ENCODE measurements at regions not wholly inside any gene's neighbourhood (a gene's known extent, or its start where the extent isn't known, plus 50 kb on each side); places are given as distances from the start of the nearest gene placed in this dataset.

- no peak for DNase-seq (ENCODE audit: low read depth, low spot score)
- H3K9me3 ChIP-seq (ENCODE audit: insufficient read depth, low read length): no peaks in the 10 kb centered on the region
- no peak overlapping the region for H3K9ac ChIP-seq (ENCODE audit: insufficient read length, low read depth)
- H3K27me3 ChIP-seq (ENCODE audit: insufficient read depth, insufficient read length): no peaks in the 10 kb centered on the region
- TF ChIP-seq ZNF274 (IDR thresholded peaks at IDR 0.05; ENCODE audit: low read depth, low read length) (no peak), YY1 (IDR thresholded peaks at IDR 0.05; ENCODE audit: insufficient read depth, insufficient read length) (no peak), SUZ12 (IDR thresholded peaks at IDR 0.05; ENCODE audit: extremely low read depth, insufficient read depth, insufficient read length) (no peak)
- no peak overlapping the region for H3K4me3 ChIP-seq (ENCODE audit: insufficient read length, low read depth)
- H3K36me3 ChIP-seq (ENCODE audit: insufficient read depth, insufficient read length, low read length): no peaks in the 10 kb centered on the region
- no peaks in the 10 kb centered on the region for H3K4me1 ChIP-seq (ENCODE audit: insufficient read depth, insufficient read length)
Measured at GRCh38 chr5:96127538-96127937, 165.9 kb upstream of the ELL2 start.

GRCh38 chr5:96125231-96125891 is 163.7 kb upstream of the ELL2 start:
- Histone ChIP-seq H3K4me3 (ENCODE audit: insufficient read length, low read depth) (no peak overlapping the region), H3K36me3 (ENCODE audit: insufficient read depth, insufficient read length, low read length) (no peaks in the 10 kb centered on the region), H3K9me3 (ENCODE audit: insufficient read depth, low read length) (no peaks in the 10 kb centered on the region), H3K9ac (ENCODE audit: insufficient read length, low read depth) (no peak overlapping the region), H3K27me3 (ENCODE audit: insufficient read depth, insufficient read length) (no peaks in the 10 kb centered on the region), H3K4me1 (ENCODE audit: insufficient read depth, insufficient read length) (no peaks in the 10 kb centered on the region)
- DNase-seq (ENCODE audit: low read depth, low spot score): no peak
- TF ChIP-seq ZNF274 (IDR thresholded peaks at IDR 0.05; ENCODE audit: low read depth, low read length) (no peak), YY1 (IDR thresholded peaks at IDR 0.05; ENCODE audit: insufficient read depth, insufficient read length) (no peak), SUZ12 (IDR thresholded peaks at IDR 0.05; ENCODE audit: extremely low read depth, insufficient read depth, insufficient read length) (no peak)

GRCh38 chr5:96124589-96124988 is 162.9 kb upstream of the ELL2 start:
- DNase-seq (ENCODE audit: low read depth, low spot score): no peak
- no peak for TF ChIP-seq SUZ12 (IDR thresholded peaks at IDR 0.05; ENCODE audit: extremely low read depth, insufficient read depth, insufficient read length)
- no peak for TF ChIP-seq ZNF274 (IDR thresholded peaks at IDR 0.05; ENCODE audit: low read depth, low read length)
- no peak for TF ChIP-seq YY1 (IDR thresholded peaks at IDR 0.05; ENCODE audit: insufficient read depth, insufficient read length)
- no peak overlapping the region for H3K9ac ChIP-seq (ENCODE audit: insufficient read length, low read depth)

GRCh38 chr5:96123418-96123817 is 161.8 kb upstream of the ELL2 start:
- no peaks in the 10 kb centered on the region for H3K27me3 ChIP-seq (ENCODE audit: insufficient read depth, insufficient read length)
- no peaks in the 10 kb centered on the region for H3K9me3 ChIP-seq (ENCODE audit: insufficient read depth, low read length)
- H3K36me3 ChIP-seq (ENCODE audit: insufficient read depth, insufficient read length, low read length): no peaks in the 10 kb centered on the region
- H3K4me1 ChIP-seq (ENCODE audit: insufficient read depth, insufficient read length): no peaks in the 10 kb centered on the region
- H3K9ac ChIP-seq (ENCODE audit: insufficient read length, low read depth): no peak overlapping the region
- TF ChIP-seq ZNF274 (IDR thresholded peaks at IDR 0.05; ENCODE audit: low read depth, low read length) (no peak), YY1 (IDR thresholded peaks at IDR 0.05; ENCODE audit: insufficient read depth, insufficient read length) (no peak), SUZ12 (IDR thresholded peaks at IDR 0.05; ENCODE audit: extremely low read depth, insufficient read depth, insufficient read length) (no peak)
- no peak overlapping the region for H3K4me3 ChIP-seq (ENCODE audit: insufficient read length, low read depth)
- no peak for DNase-seq (ENCODE audit: low read depth, low spot score)

More at GRCh38 chr5:96124589-96124988, 162.9 kb upstream of the ELL2 start:
- H3K27me3 ChIP-seq (ENCODE audit: insufficient read depth, insufficient read length): no peaks in the 10 kb centered on the region
- H3K36me3 ChIP-seq (ENCODE audit: insufficient read depth, insufficient read length, low read length): no peaks in the 10 kb centered on the region
- no peaks in the 10 kb centered on the region for H3K9me3 ChIP-seq (ENCODE audit: insufficient read depth, low read length)
- no peaks in the 10 kb centered on the region for H3K4me1 ChIP-seq (ENCODE audit: insufficient read depth, insufficient read length)
- H3K4me3 ChIP-seq (ENCODE audit: insufficient read length, low read depth): no peak overlapping the region

- no peaks in the 10 kb centered on the region for H3K9me3 ChIP-seq (ENCODE audit: insufficient read depth, low read length)
- H3K36me3 ChIP-seq (ENCODE audit: insufficient read depth, insufficient read length, low read length): no peaks in the 10 kb centered on the region
Measured at GRCh38 chr5:96121364-96121763, 159.7 kb upstream of the ELL2 start.

GRCh38 chr5:96120120-96120519 is 158.5 kb upstream of the ELL2 start:
- Histone ChIP-seq H3K9ac (ENCODE audit: insufficient read length, low read depth) (no peak overlapping the region), H3K9me3 (ENCODE audit: insufficient read depth, low read length) (no peaks in the 10 kb centered on the region), H3K36me3 (ENCODE audit: insufficient read depth, insufficient read length, low read length) (no peaks in the 10 kb centered on the region), H3K4me3 (ENCODE audit: insufficient read length, low read depth) (no peak overlapping the region), H3K4me1 (ENCODE audit: insufficient read depth, insufficient read length) (no peaks in the 10 kb centered on the region), H3K27me3 (ENCODE audit: insufficient read depth, insufficient read length) (no peaks in the 10 kb centered on the region)
- no peak for DNase-seq (ENCODE audit: low read depth, low spot score)
- TF ChIP-seq ZNF274 (IDR thresholded peaks at IDR 0.05; ENCODE audit: low read depth, low read length) (no peak), SUZ12 (IDR thresholded peaks at IDR 0.05; ENCODE audit: extremely low read depth, insufficient read depth, insufficient read length) (no peak), YY1 (IDR thresholded peaks at IDR 0.05; ENCODE audit: insufficient read depth, insufficient read length) (no peak)

More at GRCh38 chr5:96121364-96121763, 159.7 kb upstream of the ELL2 start:
- Histone ChIP-seq H3K4me3 (ENCODE audit: insufficient read length, low read depth) (no peak overlapping the region), H3K4me1 (ENCODE audit: insufficient read depth, insufficient read length) (no peaks in the 10 kb centered on the region), H3K9ac (ENCODE audit: insufficient read length, low read depth) (no peak overlapping the region), H3K27me3 (ENCODE audit: insufficient read depth, insufficient read length) (no peaks in the 10 kb centered on the region)
- no peak for DNase-seq (ENCODE audit: low read depth, low spot score)
- TF ChIP-seq YY1 (IDR thresholded peaks at IDR 0.05; ENCODE audit: insufficient read depth, insufficient read length) (no peak), ZNF274 (IDR thresholded peaks at IDR 0.05; ENCODE audit: low read depth, low read length) (no peak), SUZ12 (IDR thresholded peaks at IDR 0.05; ENCODE audit: extremely low read depth, insufficient read depth, insufficient read length) (no peak)

- Histone ChIP-seq H3K9ac (ENCODE audit: insufficient read length, low read depth) (no peak overlapping the region), H3K4me3 (ENCODE audit: insufficient read length, low read depth) (no peak overlapping the region)
- no peak for DNase-seq (ENCODE audit: low read depth, low spot score)
Measured at GRCh38 chr5:96117771-96118651, 156.4 kb upstream of the ELL2 start.

More at GRCh38 chr5:96117771-96118651, 156.4 kb upstream of the ELL2 start:
- H3K27me3 ChIP-seq (ENCODE audit: insufficient read depth, insufficient read length): no peaks in the 10 kb centered on the region
- H3K36me3 ChIP-seq (ENCODE audit: insufficient read depth, insufficient read length, low read length): no peaks in the 10 kb centered on the region
- no peaks in the 10 kb centered on the region for H3K9me3 ChIP-seq (ENCODE audit: insufficient read depth, low read length)
- TF ChIP-seq ZNF274 (IDR thresholded peaks at IDR 0.05; ENCODE audit: low read depth, low read length): no peak
- TF ChIP-seq YY1 (IDR thresholded peaks at IDR 0.05; ENCODE audit: insufficient read depth, insufficient read length): no peak
- TF ChIP-seq SUZ12 (IDR thresholded peaks at IDR 0.05; ENCODE audit: extremely low read depth, insufficient read depth, insufficient read length): no peak
- H3K4me1 ChIP-seq (ENCODE audit: insufficient read depth, insufficient read length): no peaks in the 10 kb centered on the region
